ENCODE measurements at regions not wholly inside any gene's neighbourhood (a gene's known extent, or its start where the extent isn't known, plus 50 kb on each side); places are given as distances from the start of the nearest gene placed in this dataset.

GRCh38 chr12:28830491-28830890 is 318.6 kb upstream of the FAR2 start:
- DNase-seq: no peak
- Histone ChIP-seq H3K27ac (no peak overlapping the region), H3K36me3 (no peaks in the 10 kb centered on the region), H3K4me1 (no peaks in the 10 kb centered on the region), H3K9me3 (no peaks in the 10 kb centered on the region), H3K27me3 (no peaks in the 10 kb centered on the region), H3K4me3 (replicated peaks in 1 of 3) (no peak overlapping the region)
- WGBS, 2 donors: 81 to 91% methylated on average over 11 of the region's 11 CpGs
- intact Hi-C loops (cut with DNase I): no loop called here
- TF ChIP-seq CTCF (IDR thresholded peaks at IDR 0.05) (no peak), POLR2A (IDR thresholded peaks at IDR 0.05) (no peak)

- no peak for DNase-seq
- Histone ChIP-seq H3K36me3 (no peaks in the 10 kb centered on the region), H3K9me3 (no peaks in the 10 kb centered on the region), H3K27me3 (no peaks in the 10 kb centered on the region), H3K27ac (no peak overlapping the region), H3K4me3 (replicated peaks in 1 of 3) (no peak overlapping the region), H3K4me1 (no peaks in the 10 kb centered on the region)
- intact Hi-C loops (cut with DNase I): no loop called here
- 39 to 69% methylated on average over 2 of the region's 2 CpGs for WGBS, 2 donors
- TF ChIP-seq POLR2A (IDR thresholded peaks at IDR 0.05): no peak
- TF ChIP-seq CTCF (IDR thresholded peaks at IDR 0.05): no peak
These were observed 304.4 kb upstream of the FAR2 start for GRCh38 chr12:28844718-28845117.

- Histone ChIP-seq H3K9me3 (no peaks in the 10 kb centered on the region), H3K4me1 (peaks cover 4 to 5% of the 10 kb centered on the region in 2 donors), H3K27ac (no peak overlapping the region), H3K27me3 (no peaks in the 10 kb centered on the region), H3K4me3 (replicated peaks in 1 of 3) (no peak overlapping the region), H3K36me3 (no peaks in the 10 kb centered on the region)
- 85 to 86% methylated on average over 6 of the region's 6 CpGs for WGBS, 2 donors
- no peak for DNase-seq
- TF ChIP-seq CTCF (IDR thresholded peaks at IDR 0.05) (no peak), POLR2A (IDR thresholded peaks at IDR 0.05) (no peak)
- intact Hi-C loops (cut with DNase I): no loop called here
These were observed 297.3 kb upstream of the FAR2 start for GRCh38 chr12:28851781-28852180.

GRCh38 chr12:28855761-28856310 is 293.2 kb upstream of the FAR2 start:
- intact Hi-C loops (cut with DNase I): no loop called here
- H3K27me3 ChIP-seq: no peaks in the 10 kb centered on the region
- H3K27ac ChIP-seq: no peak overlapping the region
- H3K36me3 ChIP-seq: no peaks in the 10 kb centered on the region
- DNase-seq: no peak
- H3K4me1 ChIP-seq: peaks cover 4 to 8% of the 10 kb centered on the region in 2 donors
- no peak for TF ChIP-seq CTCF (IDR thresholded peaks at IDR 0.05)
- TF ChIP-seq POLR2A (IDR thresholded peaks at IDR 0.05): no peak
- 72 to 81% methylated on average over 4 of the region's 4 CpGs for WGBS, 2 donors
- no peak overlapping the region for H3K4me3 ChIP-seq (replicated peaks in 1 of 3)
- no peaks in the 10 kb centered on the region for H3K9me3 ChIP-seq

- TF ChIP-seq POLR2A (IDR thresholded peaks at IDR 0.05) (no peak), CTCF (IDR thresholded peaks at IDR 0.05) (no peak)
- H3K27ac ChIP-seq: no peak overlapping the region
These were observed 291.7 kb upstream of the FAR2 start for GRCh38 chr12:28857369-28857768.

More at GRCh38 chr12:28857369-28857768, 291.7 kb upstream of the FAR2 start:
- H3K36me3 ChIP-seq: no peaks in the 10 kb centered on the region
- H3K9me3 ChIP-seq: no peaks in the 10 kb centered on the region
- no peak for DNase-seq
- H3K27me3 ChIP-seq: no peaks in the 10 kb centered on the region
- no peak overlapping the region for H3K4me3 ChIP-seq (replicated peaks in 1 of 3)
- intact Hi-C loops (cut with DNase I): no loop called here
- peaks cover 4 to 8% of the 10 kb centered on the region in 2 donors for H3K4me1 ChIP-seq
